PC-3 (cell line): ENCODE measurements at regions not wholly inside any gene's neighbourhood (a gene's known extent, or its start where the extent isn't known, plus 50 kb on each side); places are given as distances from the start of the nearest gene placed in this dataset.
"Not testable (repeated sequence)": the region's sequence is repeated elsewhere in the genome, so short reads cannot be mapped to it uniquely, and the experiment has no call there.

Experiments
- CTCF ChIP-seq: fragments of 300-600 bp; sonication (generic); conservative IDR thresholded peaks from 2 replicates; pipeline ENCODE4 v1.5.1; 2017; ENCODE audit warnings: antibody characterized with exemption, low read depth, mild to moderate bottlenecking, low read length
- EZH2phosphoT487 ChIP-seq: fragments of 300-600 bp; sonication (generic); IDR thresholded peaks from 2 replicates; pipeline ENCODE4 v1.6.1; 2018; ENCODE audit warnings: mild to moderate bottlenecking, antibody characterized with exemption, low read length, borderline replicate concordance

- TF ChIP-seq CTCF, EZH2phosphoT487: not testable (repeated sequence)
Measured at GRCh38 chr16:33601029-33601428, 141.6 kb downstream of the TP53TG3F start.
